ENCODE measurements at regions not wholly inside any gene's neighbourhood (a gene's known extent, or its start where the extent isn't known, plus 50 kb on each side); places are given as distances from the start of the nearest gene placed in this dataset.

- DNase-seq (ENCODE audit: low spot score) = no peak
Observed at GRCh38 chr18:40079786-40080185, 1875.2 kb upstream of the PIK3C3 start.

- DNase-seq (ENCODE audit: low spot score) = no peak
Observed at GRCh38 chr18:40075616-40076015, 1879.4 kb upstream of the PIK3C3 start.

- no peak for DNase-seq (ENCODE audit: low spot score)
Observed at GRCh38 chr18:40072761-40073160, 1882.3 kb upstream of the PIK3C3 start.

GRCh38 chr18:40066368-40066767, 1888.7 kb upstream of the PIK3C3 start:
- DNase-seq (ENCODE audit: low spot score) = no peak

- no peak for DNase-seq (ENCODE audit: low spot score)
Observed at GRCh38 chr18:40063488-40063887, 1891.5 kb upstream of the PIK3C3 start.

GRCh38 chr18:40061086-40061485, 1893.9 kb upstream of the PIK3C3 start:
- DNase-seq (ENCODE audit: low spot score) = no peak

GRCh38 chr18:40060562-40060961, 1894.5 kb upstream of the PIK3C3 start:
- no peak for DNase-seq (ENCODE audit: low spot score)

GRCh38 chr18:40058811-40059570, 1896.0 kb upstream of the PIK3C3 start:
- DNase-seq (ENCODE audit: low spot score) = no peak

GRCh38 chr18:40056079-40056692, 1898.8 kb upstream of the PIK3C3 start:
- no peak for DNase-seq (ENCODE audit: low spot score)

- no peak for DNase-seq (ENCODE audit: low spot score)
Observed at GRCh38 chr18:40055262-40055661, 1899.8 kb upstream of the PIK3C3 start.

GRCh38 chr18:40049716-40050115, 1905.3 kb upstream of the PIK3C3 start:
- no peak for DNase-seq (ENCODE audit: low spot score)

- DNase-seq (ENCODE audit: low spot score) = no peak
Observed at GRCh38 chr18:40048886-40049650, 1906.0 kb upstream of the PIK3C3 start.

- no peak for DNase-seq (ENCODE audit: low spot score)
Observed at GRCh38 chr18:40048253-40048652, 1906.8 kb upstream of the PIK3C3 start.

GRCh38 chr18:40046596-40046995, 1908.4 kb upstream of the PIK3C3 start:
- no peak for DNase-seq (ENCODE audit: low spot score)

GRCh38 chr18:40041951-40042350, 1913.1 kb upstream of the PIK3C3 start:
- DNase-seq (ENCODE audit: low spot score) = no peak

- DNase-seq (ENCODE audit: low spot score) = no peak
Observed at GRCh38 chr18:40040574-40040973, 1914.5 kb upstream of the PIK3C3 start.

GRCh38 chr18:40037356-40037755, 1917.7 kb upstream of the PIK3C3 start:
- DNase-seq (ENCODE audit: low spot score) = peak; percentile 57

- no peak for DNase-seq (ENCODE audit: low spot score)
Observed at GRCh38 chr18:40036861-40037260, 1918.2 kb upstream of the PIK3C3 start.

GRCh38 chr18:40035966-40036365, 1919.1 kb upstream of the PIK3C3 start:
- no peak for DNase-seq (ENCODE audit: low spot score)

GRCh38 chr18:40032076-40032475, 1923.0 kb upstream of the PIK3C3 start:
- no peak for DNase-seq (ENCODE audit: low spot score)

GRCh38 chr18:40031435-40031834, 1923.6 kb upstream of the PIK3C3 start:
- no peak for DNase-seq (ENCODE audit: low spot score)

- DNase-seq (ENCODE audit: low spot score) = no peak
Observed at GRCh38 chr18:40019797-40020392, 1935.1 kb upstream of the PIK3C3 start.
